ENCODE measurements at regions not wholly inside any gene's neighbourhood (a gene's known extent, or its start where the extent isn't known, plus 50 kb on each side); places are given as distances from the start of the nearest gene placed in this dataset.

- Histone ChIP-seq H3K9ac (ENCODE audit: insufficient read depth in 1 of 2, low read length in 2 of 2) (no peak overlapping the region), H3K36me3 (ENCODE audit: control insufficient read depth in 4 of 4, insufficient read depth in 4 of 4, low read length in 4 of 4) (no peaks in the 10 kb centered on the region), H3K9me3 (ENCODE audit: control insufficient read depth in 4 of 4, insufficient read depth in 3 of 4, low read length in 3 of 4) (peaks cover 0 to 7% (median 0%) of the 10 kb centered on the region in 4 donors), H3K27me3 (ENCODE audit: control insufficient read depth in 3 of 3, insufficient read depth in 3 of 3, low read length in 2 of 3) (no peaks in the 10 kb centered on the region), H3K27ac (ENCODE audit: low read depth in 1 of 2, low read length in 1 of 2) (no peak overlapping the region), H3K4me3 (no peak overlapping the region), H3K4me1 (ENCODE audit: control insufficient read depth in 5 of 5, insufficient read depth in 5 of 5, low read length in 5 of 5) (no peaks in the 10 kb centered on the region)
- ATAC-seq (ENCODE audit: insufficient read depth, low FRiP score) = no peak
- no peak for TF ChIP-seq CTCF (IDR thresholded peaks at IDR 0.05; ENCODE audit: control extremely low read depth, extremely low read depth)
- 92 to 96% methylated on average over 9 of the region's 9 CpGs for WGBS, 2 donors
- no peak for DNase-seq
Observed at GRCh38 chr2:104078431-104079157, 775.3 kb upstream of the POU3F3 start.

GRCh38 chr2:104088745-104089144, 765.2 kb upstream of the POU3F3 start:
- Histone ChIP-seq H3K4me3 (no peak overlapping the region), H3K36me3 (ENCODE audit: control insufficient read depth in 4 of 4, insufficient read depth in 4 of 4, low read length in 4 of 4) (no peaks in the 10 kb centered on the region), H3K27ac (ENCODE audit: low read depth in 1 of 2, low read length in 1 of 2) (no peak overlapping the region), H3K27me3 (ENCODE audit: control insufficient read depth in 3 of 3, insufficient read depth in 3 of 3, low read length in 2 of 3) (no peaks in the 10 kb centered on the region), H3K9ac (ENCODE audit: insufficient read depth in 1 of 2, low read length in 2 of 2) (no peak overlapping the region), H3K9me3 (ENCODE audit: control insufficient read depth in 4 of 4, insufficient read depth in 3 of 4, low read length in 3 of 4) (no peaks in the 10 kb centered on the region), H3K4me1 (ENCODE audit: control insufficient read depth in 5 of 5, insufficient read depth in 5 of 5, low read length in 5 of 5) (no peaks in the 10 kb centered on the region)
- no peak for TF ChIP-seq CTCF (IDR thresholded peaks at IDR 0.05; ENCODE audit: control extremely low read depth, extremely low read depth)
- DNase-seq = no peak
- WGBS, 2 donors = 93 to 97% methylated on average over 5 of the region's 5 CpGs
- ATAC-seq (ENCODE audit: insufficient read depth, low FRiP score) = no peak

GRCh38 chr2:104090407-104090806, 763.5 kb upstream of the POU3F3 start:
- H3K36me3 ChIP-seq (ENCODE audit: control insufficient read depth in 4 of 4, insufficient read depth in 4 of 4, low read length in 4 of 4) = no peaks in the 10 kb centered on the region
- no peaks in the 10 kb centered on the region for H3K9me3 ChIP-seq (ENCODE audit: control insufficient read depth in 4 of 4, insufficient read depth in 3 of 4, low read length in 3 of 4)
- no peaks in the 10 kb centered on the region for H3K4me1 ChIP-seq (ENCODE audit: control insufficient read depth in 5 of 5, insufficient read depth in 5 of 5, low read length in 5 of 5)
- H3K4me3 ChIP-seq = no peak overlapping the region
- no peak overlapping the region for H3K9ac ChIP-seq (ENCODE audit: insufficient read depth in 1 of 2, low read length in 2 of 2)
- no peaks in the 10 kb centered on the region for H3K27me3 ChIP-seq (ENCODE audit: control insufficient read depth in 3 of 3, insufficient read depth in 3 of 3, low read length in 2 of 3)
- 93 to 94% methylated on average over 6 of the region's 6 CpGs for WGBS, 2 donors
- no peak for DNase-seq
- ATAC-seq (ENCODE audit: insufficient read depth, low FRiP score) = no peak
- no peak for TF ChIP-seq CTCF (IDR thresholded peaks at IDR 0.05; ENCODE audit: control extremely low read depth, extremely low read depth)
- H3K27ac ChIP-seq (ENCODE audit: low read depth in 1 of 2, low read length in 1 of 2) = no peak overlapping the region

- H3K9me3 ChIP-seq (ENCODE audit: control insufficient read depth in 4 of 4, insufficient read depth in 3 of 4, low read length in 3 of 4) = no peaks in the 10 kb centered on the region
- no peak overlapping the region for H3K9ac ChIP-seq (ENCODE audit: insufficient read depth in 1 of 2, low read length in 2 of 2)
- no peak overlapping the region for H3K27ac ChIP-seq (ENCODE audit: low read depth in 1 of 2, low read length in 1 of 2)
- DNase-seq (no peak), ATAC-seq (ENCODE audit: insufficient read depth, low FRiP score) (no peak)
- no peaks in the 10 kb centered on the region for H3K27me3 ChIP-seq (ENCODE audit: control insufficient read depth in 3 of 3, insufficient read depth in 3 of 3, low read length in 2 of 3)
- no peaks in the 10 kb centered on the region for H3K4me1 ChIP-seq (ENCODE audit: control insufficient read depth in 5 of 5, insufficient read depth in 5 of 5, low read length in 5 of 5)
- no peak overlapping the region for H3K4me3 ChIP-seq
- TF ChIP-seq CTCF (IDR thresholded peaks at IDR 0.05; ENCODE audit: control extremely low read depth, extremely low read depth) = no peak
- H3K36me3 ChIP-seq (ENCODE audit: control insufficient read depth in 4 of 4, insufficient read depth in 4 of 4, low read length in 4 of 4) = no peaks in the 10 kb centered on the region
Observed at GRCh38 chr2:104091894-104092293, 762.0 kb upstream of the POU3F3 start.
